ENCODE measurements at regions not wholly inside any gene's neighbourhood (a gene's known extent, or its start where the extent isn't known, plus 50 kb on each side); places are given as distances from the start of the nearest gene placed in this dataset.

- CTCF ChIA-PET, result no interaction called here
- Histone ChIP-seq H3K27me3 (ENCODE audit: insufficient read depth, low read length) (0 out of 2 replicates have a peak, but pooled peaks cover 3% of the 10 kb centered on the region), H2AFZ (ENCODE audit: low read depth, low read length, poor library complexity, severe bottlenecking) (no peak overlapping the region), H3K36me3 (ENCODE audit: control insufficient read depth in 1 of 2, insufficient read depth in 2 of 2, low read length in 2 of 2) (no peaks in the 10 kb centered on the region), H3K4me1 (ENCODE audit: control insufficient read depth in 1 of 2, insufficient read depth in 2 of 2, low read length in 2 of 2) (no peaks in the 10 kb centered on the region), H3K4me3 (replicated peaks in 1 of 2; ENCODE audit: low read depth in 1 of 2, low read length in 2 of 2) (no peak overlapping the region), H3K9ac (ENCODE audit: low read length) (no peak overlapping the region), H3K9me3 (ENCODE audit: control insufficient read depth in 1 of 2, insufficient read depth in 1 of 2, low read depth in 1 of 2, low read length in 2 of 2) (0 out of 4 replicates have a peak, but pooled peaks cover 0 to 4% of the 10 kb centered on the region in 2 experiments), H3K9me2 (ENCODE audit: insufficient read depth) (no peaks in the 10 kb centered on the region), H3K79me2 (ENCODE audit: insufficient read depth, low read length) (no peaks in the 10 kb centered on the region), H3K4me2 (ENCODE audit: low read length) (no peak overlapping the region), H4K20me1 (ENCODE audit: insufficient read depth) (no peaks in the 10 kb centered on the region), H3K27ac (ENCODE audit: low read depth, low read length) (no peak overlapping the region)
- POLR2A ChIA-PET, result no interaction called here
- no peak for ATAC-seq
- BruUV-seq (replicated peaks), result no TSS peak
- no peak for DNase-seq (ENCODE audit: low read depth, low spot score)
- RAD21 ChIA-PET (ENCODE audit: low non-redundant PET in 1 of 2, low total read pairs in 2 of 2, uncharacterized antibody in 2 of 2, unreplicated experiment in 2 of 2), result no interaction called here
- intact Hi-C loops (cut with micrococcal nuclease), result no loop called here
- TF ChIP-seq FOSL1 (IDR thresholded peaks at IDR 0.05; ENCODE audit: low read depth) (no peak), REST (IDR thresholded peaks at IDR 0.05; ENCODE audit: low read depth) (no peak), EZH2phosphoT487 (IDR thresholded peaks at IDR 0.05; ENCODE audit: borderline replicate concordance) (no peak), SP1 (IDR thresholded peaks at IDR 0.05; ENCODE audit: low read depth) (no peak), ZBTB33 (IDR thresholded peaks at IDR 0.05; ENCODE audit: extremely low read depth, insufficient replicate concordance, low read length) (no peak), CTCF (IDR thresholded peaks at IDR 0.05 in 2 of 3, conservative IDR thresholded peaks at IDR 0.05 in 1 of 3; ENCODE audit: borderline replicate concordance in 1 of 3, insufficient read depth in 1 of 3, low read depth in 2 of 3, low read length in 2 of 3) (no peak), POLR2A (IDR thresholded peaks at IDR 0.05; ENCODE audit: borderline replicate concordance, extremely low read depth, insufficient read depth, insufficient read length) (no peak), RAD21 (IDR thresholded peaks at IDR 0.05; ENCODE audit: low read depth) (no peak), POLR2AphosphoS5 (IDR thresholded peaks at IDR 0.05; ENCODE audit: low read depth, low read length) (no peak), SRF (IDR thresholded peaks at IDR 0.05; ENCODE audit: low read depth) (no peak), CEBPB (IDR thresholded peaks at IDR 0.05; ENCODE audit: low read depth) (no peak)
Measured at GRCh38 chr4:181731900-181732299, 511.3 kb upstream of the TENM3 start.

All from HCT116 (cell line).